HG03060 (cell line): ENCODE measurements at regions not wholly inside any gene's neighbourhood (a gene's known extent, or its start where the extent isn't known, plus 50 kb on each side); places are given as distances from the start of the nearest gene placed in this dataset.
"Not testable (repeated sequence)": the region's sequence is repeated elsewhere in the genome, so short reads cannot be mapped to it uniquely, and the experiment has no call there.

Experiments used
- ATAC-seq: cut with Tn5 transposase; IDR thresholded peaks from one replicate; pipeline ENCODE4 v1.9.1; 2021; ENCODE audit warnings: low read depth, moderate number of reproducible peaks; ENCODE audit not compliant: unreplicated experiment

GRCh38 chr1:185549906-185550305 is 184.3 kb upstream of the HMCN1 start:
- ATAC-seq = no peak

GRCh38 chr1:185546029-185546428 is 188.2 kb upstream of the HMCN1 start:
- no peak for ATAC-seq

GRCh38 chr1:185541871-185542301 is 192.3 kb upstream of the HMCN1 start:
- ATAC-seq = no peak

GRCh38 chr1:185540295-185540694 is 193.9 kb upstream of the HMCN1 start:
- no peak for ATAC-seq

GRCh38 chr1:185539277-185539943 is 194.8 kb upstream of the HMCN1 start:
- no peak for ATAC-seq

- ATAC-seq = not testable (repeated sequence)
Observed at GRCh38 chr1:185538309-185538898, 195.8 kb upstream of the HMCN1 start.

- ATAC-seq = no peak
Observed at GRCh38 chr1:185537596-185537995, 196.6 kb upstream of the HMCN1 start.

- ATAC-seq = no peak
Observed at GRCh38 chr1:185536165-185536920, 197.8 kb upstream of the HMCN1 start.

GRCh38 chr1:185535621-185536020 is 198.6 kb upstream of the HMCN1 start:
- ATAC-seq = no peak

- ATAC-seq = no peak
Observed at GRCh38 chr1:185534801-185535200, 199.4 kb upstream of the HMCN1 start.

GRCh38 chr1:185533596-185533995 is 200.6 kb upstream of the HMCN1 start:
- ATAC-seq = no peak

- ATAC-seq = no peak
Observed at GRCh38 chr1:185532856-185533255, 201.3 kb upstream of the HMCN1 start.

GRCh38 chr1:185531838-185532237 is 202.4 kb upstream of the HMCN1 start:
- no peak for ATAC-seq

GRCh38 chr1:185530215-185530614 is 204.0 kb upstream of the HMCN1 start:
- ATAC-seq = no peak

GRCh38 chr1:185529673-185530072 is 204.5 kb upstream of the HMCN1 start:
- no peak for ATAC-seq

GRCh38 chr1:185528084-185528676 is 206.0 kb upstream of the HMCN1 start:
- ATAC-seq = no peak

GRCh38 chr1:185526344-185527307 is 207.6 kb upstream of the HMCN1 start:
- ATAC-seq = peak; percentile 98

- ATAC-seq = peak; percentile 90
Observed at GRCh38 chr1:185520188-185520920, 203.3 kb upstream of the IVNS1ABP start.

GRCh38 chr1:185517808-185518419 is 200.9 kb upstream of the IVNS1ABP start:
- no peak for ATAC-seq
